ENCODE measurements at regions not wholly inside any gene's neighbourhood (a gene's known extent, or its start where the extent isn't known, plus 50 kb on each side); places are given as distances from the start of the nearest gene placed in this dataset.
A peak's percentile ranks its signal among the peaks of the same experiment; 100 is the strongest.

DNA sequence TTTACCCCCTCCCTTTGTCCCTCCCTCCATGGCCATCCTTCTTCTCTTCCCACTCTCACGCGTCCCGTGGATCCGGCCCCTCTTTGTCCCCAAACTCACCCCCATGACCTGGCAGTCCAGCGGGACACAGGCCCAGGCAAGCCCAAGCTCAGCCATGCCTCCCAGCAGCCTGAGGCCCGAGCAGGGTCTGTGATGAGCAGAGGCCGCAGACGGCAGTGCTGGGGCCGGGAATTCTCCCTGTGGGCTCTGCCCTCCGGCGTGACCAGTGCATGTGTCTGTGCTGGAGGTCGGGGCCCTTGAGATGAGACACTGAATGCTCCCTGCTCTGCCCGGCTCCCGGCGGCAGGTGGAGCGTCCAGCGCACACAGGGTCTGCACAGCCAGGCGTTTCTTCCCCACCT is 237.9 kb downstream of the BRD1 start:
- H3K9me3 ChIP-seq: no peaks in the 10 kb centered on the region
- no peak overlapping the region for H3K27ac ChIP-seq
- TF ChIP-seq, protein P1, sequence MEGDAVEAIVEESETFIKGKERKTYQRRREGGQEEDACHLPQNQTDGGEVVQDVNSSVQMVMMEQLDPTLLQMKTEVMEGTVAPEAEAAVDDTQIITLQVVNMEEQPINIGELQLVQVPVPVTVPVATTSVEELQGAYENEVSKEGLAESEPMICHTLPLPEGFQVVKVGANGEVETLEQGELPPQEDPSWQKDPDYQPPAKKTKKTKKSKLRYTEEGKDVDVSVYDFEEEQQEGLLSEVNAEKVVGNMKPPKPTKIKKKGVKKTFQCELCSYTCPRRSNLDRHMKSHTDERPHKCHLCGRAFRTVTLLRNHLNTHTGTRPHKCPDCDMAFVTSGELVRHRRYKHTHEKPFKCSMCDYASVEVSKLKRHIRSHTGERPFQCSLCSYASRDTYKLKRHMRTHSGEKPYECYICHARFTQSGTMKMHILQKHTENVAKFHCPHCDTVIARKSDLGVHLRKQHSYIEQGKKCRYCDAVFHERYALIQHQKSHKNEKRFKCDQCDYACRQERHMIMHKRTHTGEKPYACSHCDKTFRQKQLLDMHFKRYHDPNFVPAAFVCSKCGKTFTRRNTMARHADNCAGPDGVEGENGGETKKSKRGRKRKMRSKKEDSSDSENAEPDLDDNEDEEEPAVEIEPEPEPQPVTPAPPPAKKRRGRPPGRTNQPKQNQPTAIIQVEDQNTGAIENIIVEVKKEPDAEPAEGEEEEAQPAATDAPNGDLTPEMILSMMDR (IDR thresholded peaks at IDR 0.05 in 8 of 11, conservative IDR thresholded peaks at IDR 0.05 in 3 of 11): no peak
- TF ChIP-seq POLR2A (IDR thresholded peaks at IDR 0.05) (no peak), POLR2AphosphoS5 (IDR thresholded peaks at IDR 0.05) (no peak)
- peaks cover 0 to 48% (median 5%) of the 10 kb centered on the region in 6 donors for H3K36me3 ChIP-seq
- no peak overlapping the region for H3K4me3 ChIP-seq
- H3K27me3 ChIP-seq (replicated peaks in 1 of 7): no peaks in the 10 kb centered on the region
- WGBS, 5 donors: 93 to 97% (median 95%) methylated on average over 18 of the region's 18 CpGs
- DNase-seq: no peak
- peaks cover 0 to 4% (median 0%) of the 10 kb centered on the region in 6 donors for H3K4me1 ChIP-seq
- intact Hi-C loops (cut with DNase I; ENCODE audit: low total_unique reads): no loop called here

DNA sequence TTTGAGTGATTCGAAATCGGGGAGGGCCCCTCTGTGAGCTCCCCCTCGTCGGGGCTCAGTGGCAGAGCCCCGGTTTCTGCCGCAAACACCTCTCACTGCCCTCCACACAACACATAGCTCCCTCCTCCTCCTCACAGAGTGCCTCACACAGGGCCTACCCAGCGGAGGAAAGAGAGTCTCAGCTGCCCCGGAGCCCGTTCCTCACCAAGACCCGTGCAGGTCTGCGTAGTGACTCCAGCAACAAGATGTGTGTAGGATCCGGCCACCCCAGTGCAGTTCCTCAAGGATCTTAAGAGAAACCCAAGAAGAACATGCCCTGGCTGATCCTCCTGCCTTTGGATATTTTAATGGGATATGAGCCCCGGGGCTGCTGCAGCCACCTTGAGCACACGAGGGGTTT is 238.4 kb downstream of the BRD1 start:
- H3K4me1 ChIP-seq: peaks cover 0 to 4% (median 0%) of the 10 kb centered on the region in 6 donors
- H3K36me3 ChIP-seq: peaks cover 0 to 48% (median 5%) of the 10 kb centered on the region in 6 donors
- H3K27me3 ChIP-seq (replicated peaks in 1 of 7): no peaks in the 10 kb centered on the region
- DNase-seq: peak; percentile 53
- H3K27ac ChIP-seq: no peak overlapping the region
- WGBS, 5 donors: 93 to 99% (median 96%) methylated on average over 14 of the region's 14 CpGs
- intact Hi-C loops (cut with DNase I; ENCODE audit: low total_unique reads): no loop called here
- TF ChIP-seq POLR2A (IDR thresholded peaks at IDR 0.05) (no peak), POLR2AphosphoS5 (IDR thresholded peaks at IDR 0.05) (no peak)
- TF ChIP-seq, protein P1 (IDR thresholded peaks at IDR 0.05 in 8 of 11, conservative IDR thresholded peaks at IDR 0.05 in 3 of 11): no peak
- no peak overlapping the region for H3K4me3 ChIP-seq
- no peaks in the 10 kb centered on the region for H3K9me3 ChIP-seq

DNA sequence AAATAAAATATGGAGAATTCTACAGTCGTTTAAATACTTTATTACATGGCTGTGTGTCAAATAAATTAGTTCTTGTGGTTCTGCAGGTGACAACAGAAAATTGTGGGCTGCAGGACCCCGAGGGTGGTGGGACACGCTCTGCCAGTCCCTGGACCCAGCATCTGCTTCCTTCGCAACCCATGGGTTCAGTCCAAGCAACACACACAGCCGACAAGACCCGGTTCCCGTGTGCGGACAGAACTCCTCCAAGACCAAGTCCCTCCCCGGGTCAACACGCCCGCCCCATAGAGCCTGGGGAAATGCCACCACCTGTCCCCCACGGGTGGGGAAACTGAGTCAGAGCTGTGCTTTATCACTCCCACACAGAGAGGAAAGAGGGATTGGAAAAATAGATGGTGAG is 238.9 kb downstream of the BRD1 start:
- peaks cover 0 to 50% (median 6%) of the 10 kb centered on the region in 6 donors for H3K36me3 ChIP-seq
- peaks cover 0 to 4% (median 0%) of the 10 kb centered on the region in 6 donors for H3K4me1 ChIP-seq
- intact Hi-C loops (cut with DNase I; ENCODE audit: low total_unique reads): no loop called here
- no peak overlapping the region for H3K4me3 ChIP-seq
- H3K9me3 ChIP-seq: no peaks in the 10 kb centered on the region
- TF ChIP-seq, protein P1 (IDR thresholded peaks at IDR 0.05 in 8 of 11, conservative IDR thresholded peaks at IDR 0.05 in 3 of 11): no peak
- no peak for TF ChIP-seq POLR2A (IDR thresholded peaks at IDR 0.05)
- no peak for TF ChIP-seq POLR2AphosphoS5 (IDR thresholded peaks at IDR 0.05)
- no peaks in the 10 kb centered on the region for H3K27me3 ChIP-seq (replicated peaks in 1 of 7)
- 76 to 89% (median 87%) methylated on average over 12 of the region's 12 CpGs for WGBS, 5 donors
- H3K27ac ChIP-seq: no peak overlapping the region
- peak; percentile 65 for DNase-seq

DNA sequence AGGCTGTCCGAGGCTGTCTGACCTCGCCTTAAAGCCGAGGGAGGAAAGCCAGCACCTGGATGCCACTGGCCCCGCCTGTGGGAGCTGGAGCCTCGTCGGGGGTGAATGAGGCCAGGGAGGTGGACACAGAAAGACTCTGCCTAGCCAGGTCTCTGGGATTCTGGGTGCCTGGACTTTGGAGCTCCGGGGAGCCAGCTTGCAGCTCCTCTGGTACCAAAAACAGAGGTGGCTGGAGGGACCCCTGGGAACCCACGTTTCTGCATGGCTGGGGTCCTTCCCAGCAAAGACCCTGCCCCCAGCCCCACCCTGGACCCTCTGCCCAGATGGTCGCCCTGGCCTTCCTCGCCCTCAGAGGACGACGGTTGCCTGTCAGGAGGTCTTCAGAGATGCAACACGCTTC is 239.7 kb downstream of the BRD1 start:
- Histone ChIP-seq H3K27me3 (replicated peaks in 1 of 7) (no peaks in the 10 kb centered on the region), H3K9me3 (no peaks in the 10 kb centered on the region), H3K36me3 (peaks cover 0 to 50% (median 9%) of the 10 kb centered on the region in 6 donors), H3K4me3 (no peak overlapping the region), H3K4me1 (peaks cover 0 to 4% (median 0%) of the 10 kb centered on the region in 6 donors), H3K27ac (no peak overlapping the region)
- peak; percentile 42 for DNase-seq
- 81 to 89% (median 85%) methylated on average over 12 to 13 of the region's 13 CpGs for WGBS, 5 donors
- intact Hi-C loops (cut with DNase I; ENCODE audit: low total_unique reads): no loop called here
- no peak for TF ChIP-seq POLR2A (IDR thresholded peaks at IDR 0.05)
- no peak for TF ChIP-seq POLR2AphosphoS5 (IDR thresholded peaks at IDR 0.05)
- TF ChIP-seq, protein P1 (IDR thresholded peaks at IDR 0.05 in 8 of 11, conservative IDR thresholded peaks at IDR 0.05 in 3 of 11): no peak

All from spleen (tissue), 11 donors.